ENCODE measurements at regions not wholly inside any gene's neighbourhood (a gene's known extent, or its start where the extent isn't known, plus 50 kb on each side); places are given as distances from the start of the nearest gene placed in this dataset.
"Not testable (repeated sequence)": the region's sequence is repeated elsewhere in the genome, so short reads cannot be mapped to it uniquely, and the experiment has no call there.

GRCh38 chr15:95027981-95028380 lies 796.6 kb downstream of the MCTP2 start:
- H3K36me3 ChIP-seq = no peaks in the 10 kb centered on the region
- H3K9me3 ChIP-seq = no peaks in the 10 kb centered on the region
- 70 to 72% methylated on average over 3 of the region's 3 CpGs for WGBS, 2 donors
- H3K4me3 ChIP-seq = no peak overlapping the region
- no peak for TF ChIP-seq POLR2A (IDR thresholded peaks at IDR 0.05)
- intact Hi-C loops (cut with DNase I) = no loop called here
- no peak for DNase-seq
- H3K27me3 ChIP-seq = no peaks in the 10 kb centered on the region
- no peak overlapping the region for H3K27ac ChIP-seq
- peaks cover 0 to 3% (median 0%) of the 10 kb centered on the region in 3 donors for H3K4me1 ChIP-seq

- DNase-seq = no peak
- TF ChIP-seq POLR2A (IDR thresholded peaks at IDR 0.05) = no peak
- 59 to 71% methylated on average over 2 of the region's 2 CpGs for WGBS, 2 donors
- intact Hi-C loops (cut with DNase I) = no loop called here
- no peak overlapping the region for H3K4me3 ChIP-seq
- no peaks in the 10 kb centered on the region for H3K9me3 ChIP-seq
- H3K36me3 ChIP-seq = no peaks in the 10 kb centered on the region
- H3K4me1 ChIP-seq = no peaks in the 10 kb centered on the region
- no peak overlapping the region for H3K27ac ChIP-seq
- no peaks in the 10 kb centered on the region for H3K27me3 ChIP-seq
Measured at GRCh38 chr15:95032156-95032555, 800.8 kb downstream of the MCTP2 start.

GRCh38 chr15:95035106-95035505 lies 803.7 kb downstream of the MCTP2 start:
- Histone ChIP-seq H3K27me3 (no peaks in the 10 kb centered on the region), H3K4me3 (no peak overlapping the region), H3K36me3 (no peaks in the 10 kb centered on the region), H3K27ac (no peak overlapping the region), H3K9me3 (peaks cover 0 to 6% (median 4%) of the 10 kb centered on the region in 3 donors), H3K4me1 (no peaks in the 10 kb centered on the region)
- WGBS, 2 donors = 66 to 77% methylated on average over 3 of the region's 3 CpGs
- intact Hi-C loops (cut with DNase I) = no loop called here
- TF ChIP-seq POLR2A (IDR thresholded peaks at IDR 0.05) (no peak), CTCF (IDR thresholded peaks at IDR 0.05) (no peak)
- no peak for DNase-seq

GRCh38 chr15:95041297-95041696 lies 809.9 kb downstream of the MCTP2 start:
- H3K4me3 ChIP-seq = no peak overlapping the region
- WGBS, 2 donors = 88 to 91% methylated on average over 1 of the region's 1 CpG
- TF ChIP-seq CTCF (IDR thresholded peaks at IDR 0.05) = no peak
- no peak for TF ChIP-seq POLR2A (IDR thresholded peaks at IDR 0.05)

GRCh38 chr15:95043236-95043932 lies 812.0 kb downstream of the MCTP2 start:
- H3K4me3 ChIP-seq; intact Hi-C loops (cut with DNase I); H3K36me3 ChIP-seq; H3K9me3 ChIP-seq; H3K27me3 ChIP-seq; DNase-seq; H3K27ac ChIP-seq; H3K4me1 ChIP-seq: not testable (repeated sequence)
- 83 to 87% methylated on average over 9 of the region's 9 CpGs for WGBS, 2 donors

More at GRCh38 chr15:95041297-95041696, 809.9 kb downstream of the MCTP2 start:
- no peak overlapping the region for H3K27ac ChIP-seq
- peaks cover 0 to 6% (median 4%) of the 10 kb centered on the region in 3 donors for H3K9me3 ChIP-seq
- H3K27me3 ChIP-seq = no peaks in the 10 kb centered on the region
- H3K4me1 ChIP-seq = no peaks in the 10 kb centered on the region
- no peak for DNase-seq
- H3K36me3 ChIP-seq = no peaks in the 10 kb centered on the region
- intact Hi-C loops (cut with DNase I) = no loop called here

- WGBS, 2 donors = 54 to 55% methylated on average over 1 of the region's 1 CpG
- DNase-seq = no peak
- H3K4me3 ChIP-seq = no peak overlapping the region
- intact Hi-C loops (cut with DNase I) = no loop called here
- no peak for TF ChIP-seq POLR2A (IDR thresholded peaks at IDR 0.05)
- no peak for TF ChIP-seq CTCF (IDR thresholded peaks at IDR 0.05)
- no peaks in the 10 kb centered on the region for H3K4me1 ChIP-seq
- no peak overlapping the region for H3K27ac ChIP-seq
- no peaks in the 10 kb centered on the region for H3K36me3 ChIP-seq
- no peaks in the 10 kb centered on the region for H3K9me3 ChIP-seq
- no peaks in the 10 kb centered on the region for H3K27me3 ChIP-seq
Measured at GRCh38 chr15:95043933-95044313, 812.6 kb downstream of the MCTP2 start.
